ENCODE measurements at regions not wholly inside any gene's neighbourhood (a gene's known extent, or its start where the extent isn't known, plus 50 kb on each side); places are given as distances from the start of the nearest gene placed in this dataset.
"Not testable (repeated sequence)": the region's sequence is repeated elsewhere in the genome, so short reads cannot be mapped to it uniquely, and the experiment has no call there.

DNA sequence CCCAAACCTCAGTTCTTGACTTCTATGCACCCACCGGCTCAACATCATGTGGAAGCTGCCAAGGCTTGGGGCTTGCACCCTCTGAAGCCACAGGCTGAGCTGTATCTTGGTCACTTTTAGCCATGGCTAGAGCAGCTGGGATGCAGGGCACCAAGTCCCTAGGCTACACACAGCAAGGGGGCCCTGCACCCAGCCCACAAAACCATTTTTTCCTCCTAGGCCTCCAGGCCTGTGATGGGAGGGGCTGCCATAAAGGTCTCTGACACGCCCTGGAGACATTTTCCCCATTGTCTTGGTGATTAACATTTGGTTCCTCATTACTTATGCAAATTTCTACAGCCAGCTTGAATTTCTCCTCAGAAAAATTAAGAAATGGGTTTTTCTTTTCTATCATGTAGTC lies 485.5 kb upstream of the SYT1 start:
- TF ChIP-seq, protein P1, sequence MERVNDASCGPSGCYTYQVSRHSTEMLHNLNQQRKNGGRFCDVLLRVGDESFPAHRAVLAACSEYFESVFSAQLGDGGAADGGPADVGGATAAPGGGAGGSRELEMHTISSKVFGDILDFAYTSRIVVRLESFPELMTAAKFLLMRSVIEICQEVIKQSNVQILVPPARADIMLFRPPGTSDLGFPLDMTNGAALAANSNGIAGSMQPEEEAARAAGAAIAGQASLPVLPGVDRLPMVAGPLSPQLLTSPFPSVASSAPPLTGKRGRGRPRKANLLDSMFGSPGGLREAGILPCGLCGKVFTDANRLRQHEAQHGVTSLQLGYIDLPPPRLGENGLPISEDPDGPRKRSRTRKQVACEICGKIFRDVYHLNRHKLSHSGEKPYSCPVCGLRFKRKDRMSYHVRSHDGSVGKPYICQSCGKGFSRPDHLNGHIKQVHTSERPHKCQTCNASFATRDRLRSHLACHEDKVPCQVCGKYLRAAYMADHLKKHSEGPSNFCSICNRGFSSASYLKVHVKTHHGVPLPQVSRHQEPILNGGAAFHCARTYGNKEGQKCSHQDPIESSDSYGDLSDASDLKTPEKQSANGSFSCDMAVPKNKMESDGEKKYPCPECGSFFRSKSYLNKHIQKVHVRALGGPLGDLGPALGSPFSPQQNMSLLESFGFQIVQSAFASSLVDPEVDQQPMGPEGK (CRISPR knock-in tag; IDR thresholded peaks at IDR 0.05; ENCODE audit: borderline replicate concordance), result not testable (repeated sequence)
- not testable (repeated sequence) for TF ChIP-seq ESRRG (CRISPR knock-in tag; IDR thresholded peaks at IDR 0.05); ZNF565 (CRISPR knock-in tag; conservative IDR thresholded peaks at IDR 0.05; ENCODE audit: low read depth); ARNTL (CRISPR knock-in tag; IDR thresholded peaks at IDR 0.05; ENCODE audit: borderline replicate concordance, low read depth); ZFP3 (CRISPR knock-in tag; IDR thresholded peaks at IDR 0.05); OSR1 (CRISPR knock-in tag; IDR thresholded peaks at IDR 0.05); CSRNP3 (CRISPR knock-in tag; IDR thresholded peaks at IDR 0.05); TCF4 (CRISPR knock-in tag; IDR thresholded peaks at IDR 0.05; ENCODE audit: borderline replicate concordance); CSDC2 (CRISPR knock-in tag; IDR thresholded peaks at IDR 0.05)
- TF ChIP-seq, protein P2, sequence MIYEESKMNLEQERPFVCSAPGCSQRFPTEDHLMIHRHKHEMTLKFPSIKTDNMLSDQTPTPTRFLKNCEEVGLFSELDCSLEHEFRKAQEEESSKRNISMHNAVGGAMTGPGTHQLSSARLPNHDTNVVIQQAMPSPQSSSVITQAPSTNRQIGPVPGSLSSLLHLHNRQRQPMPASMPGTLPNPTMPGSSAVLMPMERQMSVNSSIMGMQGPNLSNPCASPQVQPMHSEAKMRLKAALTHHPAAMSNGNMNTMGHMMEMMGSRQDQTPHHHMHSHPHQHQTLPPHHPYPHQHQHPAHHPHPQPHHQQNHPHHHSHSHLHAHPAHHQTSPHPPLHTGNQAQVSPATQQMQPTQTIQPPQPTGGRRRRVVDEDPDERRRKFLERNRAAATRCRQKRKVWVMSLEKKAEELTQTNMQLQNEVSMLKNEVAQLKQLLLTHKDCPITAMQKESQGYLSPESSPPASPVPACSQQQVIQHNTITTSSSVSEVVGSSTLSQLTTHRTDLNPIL (CRISPR knock-in tag; IDR thresholded peaks at IDR 0.05; ENCODE audit: low read depth), result not testable (repeated sequence)

Data from SK-N-SH treated with all-trans-retinoic acid at 6 μM for 48 hours (cell line).